ENCODE measurements at regions not wholly inside any gene's neighbourhood (a gene's known extent, or its start where the extent isn't known, plus 50 kb on each side); places are given as distances from the start of the nearest gene placed in this dataset.

- no peak for TF ChIP-seq CTCF (optimal IDR thresholded peaks at IDR 0.05 in 1 of 3, IDR thresholded peaks at IDR 0.05 in 1 of 3, conservative IDR thresholded peaks at IDR 0.05 in 1 of 3; ENCODE audit: extremely low read depth in 1 of 3, insufficient read depth in 2 of 3, low read length in 3 of 3)
- no peak for TF ChIP-seq EZH2 (IDR thresholded peaks at IDR 0.05; ENCODE audit: low read length)
Observed at GRCh38 chr5:67964619-67965018, 250.9 kb upstream of the PIK3R1 start.
